PC-3 (cell line): ENCODE measurements at regions not wholly inside any gene's neighbourhood (a gene's known extent, or its start where the extent isn't known, plus 50 kb on each side); places are given as distances from the start of the nearest gene placed in this dataset.

ENCODE experiments used
- ATAC-seq: fragments of 200-7000 bp; cut with Tn5 transposase; 2 replicates; pipeline ENCODE4 v1.9.1; 2020; ENCODE audit warnings: mild to moderate bottlenecking, moderate library complexity
- BruUV-seq: library from RNA; stranded (reverse); fragments of 400-500 nt; replicated peaks from 2 replicates; lab custom pipeline; 2021; lab: Mats Ljungman, UMichigan
- CTCF ChIA-PET: fragments of 300-600 bp; sonication (Branson Sonifier 250); formaldehyde crosslinking; loops from one replicate; lab custom pipeline; 2022; ENCODE audit warnings: antibody characterized with exemption; lab: Charles Lee
- POLR2A ChIA-PET: fragments of 300-600 bp; sonication (Branson Sonifier 250); formaldehyde crosslinking; loops from one replicate; lab custom pipeline; 2022; ENCODE audit warnings: antibody characterized with exemption; ENCODE audit not compliant: unreplicated experiment; lab: Charles Lee
- DNase-seq: peaks from one replicate; pipeline ENCODE4 v3.0.0-alpha.2; 2015
- H2AFZ ChIP-seq: fragments of 300-600 bp; sonication (generic); 2 replicates; pipeline ENCODE4 v1.6.0; 2016; ENCODE audit warnings: antibody characterized with exemption, low read length
- H3F3A ChIP-seq: fragments of 300-600 bp; sonication (generic); one replicate; pipeline ENCODE4 v1.6.0; 2017; ENCODE audit warnings: antibody characterized with exemption, low read length, control low read depth, mild to moderate bottlenecking; ENCODE audit not compliant: unreplicated experiment
- H3K27ac ChIP-seq: fragments of 300-600 bp; sonication (generic); 2 replicates; pipeline ENCODE4 v1.5.1; 2016; ENCODE audit warnings: mild to moderate bottlenecking, low read length
- H3K27me3 ChIP-seq: fragments of 300-600 bp; sonication (generic); 2 replicates; pipeline ENCODE4 v1.6.1; 2016; ENCODE audit warnings: low read length, mixed read lengths
- H3K36me3 ChIP-seq: fragments of 300-600 bp; sonication (generic); 2 replicates; pipeline ENCODE4 v1.6.1; 2016; ENCODE audit warnings: low read depth, mixed run types, low read length, mixed read lengths
- H3K4me1 ChIP-seq: fragments of 300-600 bp; sonication (generic); 2 replicates; pipeline ENCODE4 v1.5.1; 2016; ENCODE audit warnings: low read length; ENCODE audit not compliant: insufficient read depth
- H3K4me2 ChIP-seq: fragments of 300-600 bp; sonication (generic); 2 replicates; pipeline ENCODE4 v1.6.0; 2016; ENCODE audit warnings: low read length
- H3K4me3 ChIP-seq: fragments of 300-600 bp; sonication (generic); 2 replicates; pipeline ENCODE4 v1.5.1; 2016; ENCODE audit warnings: mild to moderate bottlenecking, low read length, mixed read lengths
- H3K79me2 ChIP-seq: fragments of 300-600 bp; sonication (generic); 2 replicates; pipeline ENCODE4 v1.6.1; 2017; ENCODE audit warnings: low read length, mixed read lengths
- H3K9ac ChIP-seq: fragments of 300-600 bp; sonication (generic); 2 replicates; pipeline ENCODE4 v1.6.0; 2016; ENCODE audit warnings: mild to moderate bottlenecking, low read length
- H3K9me2 ChIP-seq: fragments of 300-600 bp; sonication (generic); replicated peaks from 2 replicates; pipeline ENCODE4 v1.6.1; 2016; ENCODE audit warnings: mixed run types, low read length, mixed read lengths
- H3K9me3 ChIP-seq: fragments of 300-600 bp; sonication (generic); 2 replicates; pipeline ENCODE4 v1.6.1; 2016; ENCODE audit warnings: low read length, mixed read lengths
- H4K20me1 ChIP-seq: fragments of 300-600 bp; sonication (generic); 2 replicates; pipeline ENCODE4 v1.6.1; 2016; ENCODE audit warnings: low read length, mixed read lengths
- EZH2 ChIP-seq: fragments of 300-600 bp; sonication (generic); IDR thresholded peaks from one replicate; pipeline ENCODE4 v1.6.1; 2017; ENCODE audit warnings: antibody characterized with exemption, mild to moderate bottlenecking, low read length; ENCODE audit not compliant: unreplicated experiment
- EZH2phosphoT487 ChIP-seq: fragments of 300-600 bp; sonication (generic); IDR thresholded peaks from 2 replicates; pipeline ENCODE4 v1.6.1; 2018; ENCODE audit warnings: mild to moderate bottlenecking, antibody characterized with exemption, low read length, borderline replicate concordance
- intact Hi-C: fragments of 100-400 bp; cut with micrococcal nuclease; formaldehyde crosslinking; loops from 2 replicates; pipeline ENCODE4 v1.9.0; 2023
- TF ChIP-seq, protein P1 (sequence below): fragments of 300-600 bp; sonication (generic); conservative IDR thresholded peaks from 2 replicates; pipeline ENCODE4 v1.5.1; 2017; ENCODE audit warnings: antibody characterized with exemption, low read depth, mild to moderate bottlenecking, low read length

DNA sequence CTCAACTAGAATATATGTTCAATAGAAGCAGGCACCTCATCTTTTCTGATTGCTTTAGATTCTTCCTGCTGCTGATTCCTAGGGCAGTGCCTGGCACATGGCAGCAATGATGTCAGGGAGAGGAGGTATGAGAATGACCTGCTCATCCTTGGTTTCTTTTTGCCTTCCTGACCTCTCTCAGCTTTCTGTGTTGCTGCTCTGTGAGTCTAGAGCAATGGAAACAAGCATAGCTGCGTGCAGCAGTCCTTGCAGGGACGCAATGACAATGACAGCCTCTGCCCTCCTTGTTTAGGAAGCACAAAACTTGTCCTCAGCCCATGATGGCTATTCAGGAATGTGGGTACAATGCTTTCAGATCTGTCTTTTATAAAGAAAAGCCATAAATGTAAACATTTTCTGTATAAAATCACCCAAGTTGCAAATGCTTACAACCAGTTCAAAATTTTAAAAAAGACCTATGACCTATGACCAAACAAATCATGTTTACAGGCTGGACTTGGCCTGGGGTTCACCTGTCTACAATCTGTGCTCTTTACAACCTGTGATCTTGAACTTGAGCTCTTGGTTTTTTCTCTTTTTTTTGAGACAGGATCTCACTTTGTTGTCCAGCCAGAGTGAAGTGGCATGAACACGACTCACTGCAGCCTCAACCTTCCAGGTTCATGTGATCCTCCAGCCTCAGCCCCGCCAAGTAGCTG is 549.4 kb upstream of the ATP2B1 start:
- no peaks in the 10 kb centered on the region for H3K36me3 ChIP-seq
- H4K20me1 ChIP-seq, result no peaks in the 10 kb centered on the region
- no peak for DNase-seq
- TF ChIP-seq EZH2, result no peak
- no peak for TF ChIP-seq EZH2phosphoT487
- TF ChIP-seq, protein P1, sequence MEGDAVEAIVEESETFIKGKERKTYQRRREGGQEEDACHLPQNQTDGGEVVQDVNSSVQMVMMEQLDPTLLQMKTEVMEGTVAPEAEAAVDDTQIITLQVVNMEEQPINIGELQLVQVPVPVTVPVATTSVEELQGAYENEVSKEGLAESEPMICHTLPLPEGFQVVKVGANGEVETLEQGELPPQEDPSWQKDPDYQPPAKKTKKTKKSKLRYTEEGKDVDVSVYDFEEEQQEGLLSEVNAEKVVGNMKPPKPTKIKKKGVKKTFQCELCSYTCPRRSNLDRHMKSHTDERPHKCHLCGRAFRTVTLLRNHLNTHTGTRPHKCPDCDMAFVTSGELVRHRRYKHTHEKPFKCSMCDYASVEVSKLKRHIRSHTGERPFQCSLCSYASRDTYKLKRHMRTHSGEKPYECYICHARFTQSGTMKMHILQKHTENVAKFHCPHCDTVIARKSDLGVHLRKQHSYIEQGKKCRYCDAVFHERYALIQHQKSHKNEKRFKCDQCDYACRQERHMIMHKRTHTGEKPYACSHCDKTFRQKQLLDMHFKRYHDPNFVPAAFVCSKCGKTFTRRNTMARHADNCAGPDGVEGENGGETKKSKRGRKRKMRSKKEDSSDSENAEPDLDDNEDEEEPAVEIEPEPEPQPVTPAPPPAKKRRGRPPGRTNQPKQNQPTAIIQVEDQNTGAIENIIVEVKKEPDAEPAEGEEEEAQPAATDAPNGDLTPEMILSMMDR, result no peak
- no peaks in the 10 kb centered on the region for H3K27me3 ChIP-seq
- H3K4me2 ChIP-seq, result no peak overlapping the region
- H3F3A ChIP-seq, result no peaks in the 10 kb centered on the region
- no peak for ATAC-seq
- H3K9me3 ChIP-seq, result no peaks in the 10 kb centered on the region
- H3K4me1 ChIP-seq, result peaks cover 20% of the 10 kb centered on the region
- H3K9ac ChIP-seq, result no peak overlapping the region
- ChIA-PET POLR2A (no interaction called here), CTCF (no interaction called here)
- BruUV-seq, result no TSS peak
- H2AFZ ChIP-seq, result no peak overlapping the region
- H3K9me2 ChIP-seq, result no peaks in the 10 kb centered on the region
- H3K79me2 ChIP-seq, result no peaks in the 10 kb centered on the region
- intact Hi-C loops, result no loop called here
- H3K4me3 ChIP-seq, result no peak overlapping the region
- no peak overlapping the region for H3K27ac ChIP-seq

DNA sequence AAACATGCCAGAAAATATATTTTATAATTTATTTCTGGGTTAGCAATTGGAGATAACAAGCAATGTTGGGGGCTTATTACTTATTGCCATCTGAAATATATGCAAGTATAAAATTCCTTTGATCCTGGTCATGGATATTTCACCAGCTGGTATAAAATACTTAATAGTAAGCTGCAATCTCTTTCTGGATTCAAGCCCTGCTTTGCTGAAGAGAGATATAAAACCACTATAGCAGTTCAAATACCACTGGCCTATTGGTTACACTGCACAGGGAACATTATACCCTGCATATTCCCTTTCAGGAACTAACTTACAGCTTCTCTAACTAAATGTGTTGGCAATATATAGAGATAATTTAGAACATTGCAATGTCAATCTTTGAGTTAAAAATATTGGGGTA is 546.2 kb upstream of the ATP2B1 start:
- peaks cover 26% of the 10 kb centered on the region for H3K4me1 ChIP-seq
- no peaks in the 10 kb centered on the region for H3K9me3 ChIP-seq
- H3K9ac ChIP-seq, result no peak overlapping the region
- no peaks in the 10 kb centered on the region for H4K20me1 ChIP-seq
- H3K36me3 ChIP-seq, result no peaks in the 10 kb centered on the region
- no peak overlapping the region for H3K27ac ChIP-seq
- intact Hi-C loops, result loop anchor here (5.0 kb wide), 3 partner anchors 162 to 712 kb away; no protein-coding TSS in a partner anchor
- no peak overlapping the region for H3K4me2 ChIP-seq
- ChIA-PET CTCF (no interaction called here), POLR2A (no interaction called here)
- H3F3A ChIP-seq, result no peaks in the 10 kb centered on the region
- no peak overlapping the region for H2AFZ ChIP-seq
- H3K79me2 ChIP-seq, result no peaks in the 10 kb centered on the region
- no TSS peak for BruUV-seq
- H3K27me3 ChIP-seq, result no peaks in the 10 kb centered on the region
- H3K4me3 ChIP-seq, result no peak overlapping the region
- no peaks in the 10 kb centered on the region for H3K9me2 ChIP-seq
- no peak for DNase-seq
- no peak for ATAC-seq
- TF ChIP-seq, protein P1, result no peak
- TF ChIP-seq EZH2 (no peak), EZH2phosphoT487 (no peak)

DNA sequence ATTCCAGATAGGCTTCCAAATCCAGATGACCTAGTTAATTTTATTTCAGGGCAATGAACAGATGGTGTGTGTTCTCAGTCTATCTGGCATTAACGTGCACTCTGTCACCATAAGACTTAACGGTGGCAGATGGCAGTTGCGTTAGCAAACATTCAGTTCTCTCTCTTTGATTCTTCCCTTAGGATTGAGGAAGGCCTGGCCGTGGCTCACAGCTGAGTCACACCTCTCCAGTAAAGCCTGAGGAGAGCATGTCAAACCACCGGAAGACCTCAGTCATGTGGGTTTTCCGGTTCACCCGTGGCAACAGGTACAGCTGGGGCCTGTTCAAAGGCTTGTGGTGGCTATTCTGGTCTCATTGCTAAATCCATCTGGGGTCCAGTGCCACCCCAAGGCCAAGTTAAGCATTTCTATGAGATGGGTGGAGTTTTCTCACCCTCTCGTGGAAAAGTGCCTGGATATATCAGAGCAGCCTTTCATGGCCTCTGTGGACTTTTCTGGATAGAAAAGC is 545.1 kb upstream of the ATP2B1 start:
- peak overlapping the region; percentile 43; the same call in 1 of the 2 replicates for H3K4me2 ChIP-seq

More for the DNA sequence above, 545.1 kb upstream of the ATP2B1 start:
- POLR2A ChIA-PET, result interaction anchor here (0.5 kb wide), 1 partner anchor 172 kb away, joined by 3 read pairs; no protein-coding TSS in a partner anchor
- BruUV-seq, result no TSS peak
- Histone ChIP-seq H3K36me3 (no peaks in the 10 kb centered on the region), H3F3A (no peaks in the 10 kb centered on the region), H2AFZ (no peak overlapping the region; the same call in 1 of the 2 replicates), H3K27ac (peak overlapping the region; percentile 68), H3K79me2 (no peaks in the 10 kb centered on the region), H3K9me2 (no peaks in the 10 kb centered on the region), H3K4me3 (no peak overlapping the region), H3K9me3 (no peaks in the 10 kb centered on the region), H4K20me1 (no peaks in the 10 kb centered on the region), H3K9ac (peak overlapping the region; percentile 7), H3K27me3 (no peaks in the 10 kb centered on the region), H3K4me1 (peaks cover 26% of the 10 kb centered on the region)
- intact Hi-C loops, result loop anchor here (1.0 to 5.0 kb wide), 4 partner anchors 161 to 711 kb away; no protein-coding TSS in a partner anchor
- peak; percentile 98 for DNase-seq
- peak; percentile 100 for ATAC-seq
- CTCF ChIA-PET, result no interaction called here
- TF ChIP-seq, protein P1, result peak; percentile 74
- TF ChIP-seq EZH2phosphoT487 (no peak), EZH2 (no peak)
